Lung microvascular endothelial cell (primary cell): ENCODE measurements at regions not wholly inside any gene's neighbourhood (a gene's known extent, or its start where the extent isn't known, plus 50 kb on each side); places are given as distances from the start of the nearest gene placed in this dataset.
"Not testable (repeated sequence)": the region's sequence is repeated elsewhere in the genome, so short reads cannot be mapped to it uniquely, and the experiment has no call there.

Experiments used
- DNase-seq, 2 donors: peaks; one replicate each; pipeline versions ENCODE4 v3.0.0 to v3.0.0-alpha.2; 2010; ENCODE audit warnings: low read depth in 2 of 2

DNA sequence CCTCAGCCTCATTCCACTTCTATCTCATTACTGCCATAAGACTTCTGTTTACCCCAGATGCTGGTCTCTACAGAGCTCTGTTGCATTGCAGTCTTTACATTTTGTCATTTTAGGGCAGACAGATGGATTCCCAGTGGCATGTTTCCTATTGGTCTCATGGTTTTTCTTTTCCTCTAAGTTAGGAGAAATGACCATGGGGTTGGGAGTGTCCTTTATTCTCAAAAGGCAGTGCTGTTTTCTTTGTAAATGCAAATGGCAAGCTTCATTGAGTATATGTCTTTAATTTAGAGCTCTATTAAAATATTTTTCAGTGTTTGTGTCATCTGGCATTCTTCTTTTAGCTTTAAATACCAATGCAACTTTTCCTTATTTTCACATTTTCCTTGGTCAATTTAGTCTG is 57.0 kb downstream of the MSTN start:
- no peak for DNase-seq

DNA sequence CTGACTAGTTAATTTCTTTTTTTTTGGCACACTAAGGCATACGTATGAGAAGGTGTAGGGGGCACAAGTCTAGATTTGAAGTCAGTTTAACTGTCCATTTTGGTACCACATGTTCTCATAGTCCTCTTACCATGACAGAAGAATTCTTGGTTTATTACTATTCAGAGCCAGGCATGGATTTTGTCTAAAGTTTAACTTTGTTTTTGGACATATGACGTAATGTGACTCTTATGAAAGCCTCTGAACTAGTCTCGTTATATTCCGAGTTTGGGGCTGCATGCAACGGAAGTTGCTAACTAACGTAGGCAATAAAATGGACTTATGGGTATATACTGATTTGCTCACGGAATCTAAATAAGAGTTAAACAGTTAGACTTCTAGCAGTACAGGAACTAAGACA is 62.9 kb downstream of the MSTN start:
- DNase-seq: no peak

DNA sequence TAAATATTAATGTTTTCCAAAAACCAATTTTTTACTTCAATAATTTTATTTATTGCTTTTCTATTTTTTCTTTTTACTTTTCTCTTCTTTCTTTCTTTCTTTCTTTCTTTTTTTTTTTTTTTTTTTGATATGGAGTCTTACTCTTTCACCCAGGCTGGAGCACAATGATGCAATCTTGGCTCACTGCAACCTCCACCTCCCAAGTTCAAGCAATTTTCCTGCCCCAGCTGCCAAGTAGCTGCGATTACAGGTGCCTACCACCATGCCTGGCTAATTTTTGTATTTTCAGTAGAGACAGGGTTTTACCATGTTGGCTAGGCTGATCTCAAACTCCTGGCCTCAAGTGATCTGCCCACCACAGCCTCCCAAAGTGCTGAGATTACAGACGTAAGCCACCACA is 63.9 kb downstream of the MSTN start:
- not testable (repeated sequence) for DNase-seq

DNA sequence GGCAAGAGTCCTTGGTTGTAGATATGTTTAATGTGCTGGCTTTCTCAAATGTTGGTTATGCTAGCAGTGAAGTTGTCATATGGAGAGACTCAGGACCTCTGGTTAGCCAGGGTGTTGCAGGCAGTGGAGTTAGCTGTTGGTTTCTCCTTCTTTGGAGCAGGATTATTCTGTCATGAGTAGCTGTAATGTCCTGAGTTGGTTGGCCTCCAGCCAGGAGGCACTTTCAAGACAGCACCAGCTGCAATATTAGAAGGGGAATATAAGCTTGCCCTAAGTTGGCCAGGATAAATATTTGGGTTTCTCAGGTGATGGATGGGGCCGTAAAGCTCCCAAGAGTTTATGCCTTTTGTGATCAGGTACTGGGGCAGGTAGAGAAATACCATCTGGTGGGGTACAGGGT is 65.5 kb downstream of the MSTN start:
- DNase-seq: peak in 1 of 2 donors; percentile 0

- DNase-seq: no peak
Observed at GRCh38 chr2:189995679-189996078, 66.8 kb downstream of the MSTN start.

GRCh38 chr2:189982780-189983394 is 79.6 kb downstream of the MSTN start:
- DNase-seq: peak; percentile 20 to 24

DNA sequence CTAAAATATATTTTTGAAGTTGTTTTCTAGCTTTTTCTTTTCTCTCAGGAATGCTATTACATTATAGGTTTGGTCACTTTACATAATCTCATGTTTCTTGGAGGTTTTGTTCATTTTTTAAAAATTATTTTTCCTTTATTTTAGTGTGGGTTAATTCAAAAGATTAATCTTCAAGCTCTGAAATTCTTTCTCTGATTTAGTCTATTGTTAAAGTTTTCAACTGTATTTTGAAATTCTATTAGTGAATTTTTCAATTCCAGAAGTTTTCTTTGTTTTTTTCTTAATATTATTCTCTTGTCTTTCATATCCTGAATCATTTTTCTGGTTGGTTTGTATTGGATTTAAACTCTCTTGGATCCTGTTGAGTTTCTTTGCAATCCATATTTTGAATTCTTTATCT is 80.4 kb downstream of the MSTN start:
- no peak for DNase-seq

- DNase-seq: not testable (repeated sequence)
Observed at GRCh38 chr2:189976488-189976887, 86.0 kb downstream of the MSTN start.

DNA sequence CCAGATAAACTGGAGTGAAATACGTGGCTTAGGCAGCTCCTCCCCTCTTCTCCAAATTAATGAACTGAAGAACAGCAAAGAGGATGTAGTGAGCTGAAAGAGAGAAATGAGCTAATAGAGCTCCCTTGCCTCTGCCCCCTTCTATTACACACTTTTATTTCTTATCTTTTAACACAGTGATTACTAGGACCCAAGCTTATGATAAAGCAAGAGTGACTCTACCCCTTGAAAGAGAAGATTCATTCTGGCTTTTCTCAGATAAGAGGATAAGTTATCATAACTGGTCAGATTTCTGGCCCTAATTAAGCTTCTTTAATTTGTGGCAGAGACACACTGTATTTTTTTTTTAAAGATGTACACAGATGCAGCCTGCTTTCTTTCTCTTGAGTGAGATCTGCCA is 102.2 kb downstream of the MSTN start:
- no peak for DNase-seq

DNA sequence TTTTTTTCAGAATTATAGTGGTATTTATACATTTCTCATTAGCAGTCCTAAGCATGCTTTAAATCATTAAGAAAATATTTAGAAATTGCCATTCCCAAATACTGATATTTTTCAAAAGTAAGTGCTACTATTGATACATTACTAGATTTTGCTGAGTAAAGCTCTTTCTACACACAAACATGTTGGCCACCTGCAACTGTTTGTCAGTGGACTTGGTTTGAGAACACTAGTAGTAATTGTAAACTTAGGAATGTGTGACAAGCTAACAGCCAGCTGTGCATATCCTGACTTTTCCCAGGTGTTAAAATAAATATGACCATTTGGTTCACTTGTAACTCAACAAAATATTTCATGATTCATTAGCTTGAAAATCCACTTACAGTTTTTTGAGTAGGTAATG is 103.1 kb downstream of the MSTN start:
- peak in 1 of 2 donors; percentile 5 for DNase-seq

DNA sequence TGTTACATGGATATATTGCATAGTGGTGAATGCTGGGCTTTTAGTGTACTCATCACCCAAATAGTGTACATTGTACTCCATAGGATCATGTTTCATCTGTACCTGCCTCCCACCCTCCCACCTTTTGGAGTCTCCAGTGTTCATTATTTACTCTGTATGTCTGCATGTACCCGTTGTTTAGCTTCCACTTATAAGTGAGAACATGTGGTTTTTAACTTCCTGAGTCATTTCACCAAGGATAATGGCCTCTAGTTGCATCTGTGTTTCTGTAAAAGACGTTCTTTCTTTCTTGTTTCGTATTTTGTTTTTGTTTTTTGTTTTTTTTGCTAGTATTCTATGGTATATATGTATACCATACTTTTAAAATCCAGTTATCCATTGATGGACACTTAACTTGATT is 107.5 kb downstream of the MSTN start:
- DNase-seq: no peak

GRCh38 chr2:189952536-189953109 is 109.9 kb downstream of the MSTN start:
- DNase-seq: peak; percentile 2 to 40

GRCh38 chr2:189951791-189952535 is 110.6 kb downstream of the MSTN start:
- peak; percentile 87 to 90 for DNase-seq

DNA sequence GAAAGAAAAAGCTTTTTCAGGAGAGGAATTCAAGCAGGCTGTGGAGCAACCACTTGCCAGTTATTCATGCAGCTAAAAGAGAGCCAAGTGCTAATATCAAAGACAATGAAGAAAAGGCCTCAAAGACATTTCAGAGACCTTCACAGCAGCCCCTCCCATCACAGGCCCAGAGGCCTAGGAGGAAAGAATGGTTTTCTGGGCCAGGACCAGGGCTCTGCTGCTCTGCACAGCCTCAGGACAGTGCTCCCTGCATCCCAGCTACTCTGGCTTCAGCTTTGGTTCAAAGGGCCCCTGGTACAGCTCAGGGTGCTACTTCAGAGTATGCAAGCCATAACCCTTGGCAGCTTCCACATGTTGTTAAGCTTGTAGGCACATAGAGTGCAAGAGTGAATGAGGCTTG is 119.5 kb downstream of the MSTN start:
- DNase-seq: no peak

DNA sequence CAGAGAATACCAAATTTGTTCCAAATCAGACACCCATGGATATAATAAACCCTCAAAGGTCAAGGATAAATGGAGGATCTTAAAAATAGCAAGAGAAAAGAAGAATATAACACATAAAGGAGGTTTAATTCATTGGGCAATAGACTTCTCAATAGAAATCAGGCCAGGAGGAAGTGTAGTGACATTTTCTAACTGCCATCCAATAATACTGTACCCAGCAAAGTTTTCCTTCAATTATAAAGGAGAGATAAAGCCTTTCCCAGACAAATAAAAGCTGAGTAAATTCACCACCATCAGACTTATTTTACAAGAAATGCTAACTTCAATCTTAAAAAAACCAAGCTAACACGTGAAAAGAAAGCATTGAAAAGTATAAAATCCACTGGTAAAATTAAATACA is 121.6 kb downstream of the MSTN start:
- DNase-seq: peak in 1 of 2 donors; percentile 9

- peak in 1 of 2 donors; percentile 6 for DNase-seq
Observed at GRCh38 chr2:189937691-189938090, 124.8 kb downstream of the MSTN start.

- peak; percentile 75 to 78 for DNase-seq
Observed at GRCh38 chr2:189933911-189934399, 128.6 kb downstream of the MSTN start.

DNA sequence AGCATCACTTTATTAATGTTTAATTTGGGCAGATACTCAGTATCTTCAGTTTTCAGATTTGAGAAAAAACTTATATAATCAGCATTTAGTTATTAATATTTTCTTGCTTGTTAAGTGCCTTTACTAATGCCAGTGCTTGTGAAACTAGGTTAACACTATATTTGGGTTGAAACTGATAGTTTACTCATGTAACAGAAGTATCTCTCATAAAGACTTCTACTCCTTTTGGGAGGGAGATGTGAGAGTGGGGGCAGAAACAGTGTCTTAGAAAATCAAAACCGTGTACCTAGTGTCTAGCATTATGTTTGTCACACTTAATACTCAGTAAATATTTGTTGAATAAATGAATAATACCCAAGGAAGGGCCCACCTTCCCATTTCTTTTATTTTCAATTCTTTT is 129.5 kb downstream of the MSTN start:
- no peak for DNase-seq

GRCh38 chr2:189927823-189928222 is 134.7 kb downstream of the MSTN start:
- peak; percentile 27 to 30 for DNase-seq
